H1 (cell line): ENCODE measurements at regions not wholly inside any gene's neighbourhood (a gene's known extent, or its start where the extent isn't known, plus 50 kb on each side); places are given as distances from the start of the nearest gene placed in this dataset.

Experiments
- BCL11A ChIP-seq, 2 experiments: IDR thresholded peaks; one replicate each; pipeline ENCODE4 v1.6.1; 2011; ENCODE audit warnings: low read depth in 2 of 2, low read length in 2 of 2, mild to moderate bottlenecking in 2 of 2
- CBX8 ChIP-seq: fragments of 300-800, 300-1000 bp; sonication (generic); IDR thresholded peaks from 2 replicates; pipeline ENCODE4 v1.7.1; 2016; ENCODE audit warnings: low read depth, low read length, borderline replicate concordance
- HDAC6 ChIP-seq: IDR thresholded peaks from one replicate; pipeline ENCODE4 v1.7.1; 2012; ENCODE audit warnings: low read depth, mild to moderate bottlenecking, inconsistent platforms, low read length, moderate library complexity
- MAFK ChIP-seq: IDR thresholded peaks from 2 replicates; pipeline ENCODE4 v1.6.1; 2012; ENCODE audit warnings: low read depth, mild to moderate bottlenecking, improper control_type of control experiment, low read length
- POLR2A ChIP-seq, 2 experiments: IDR thresholded peaks; 1 replicate in 1 of 2; 2 replicates in 1 of 2; pipeline ENCODE4 v1.6.1; 2011; ENCODE audit warnings: low read depth in 2 of 2, low read length in 2 of 2, mild to moderate bottlenecking in 2 of 2; ENCODE audit errors: control extremely low read depth in 1 of 2
- POLR2AphosphoS5 ChIP-seq: IDR thresholded peaks from 2 replicates; pipeline ENCODE4 v1.6.1; 2011; ENCODE audit warnings: low read depth, low read length
- SP2 ChIP-seq: IDR thresholded peaks from 2 replicates; pipeline ENCODE4 v1.6.1; 2012; ENCODE audit warnings: mild to moderate bottlenecking, low read length, inconsistent platforms

- TF ChIP-seq HDAC6 (no peak), POLR2A (IDR thresholded peaks at IDR 0.05; ENCODE audit: control extremely low read depth in 1 of 2, low read depth in 2 of 2, low read length in 2 of 2) (no peak), CBX8 (no peak), POLR2AphosphoS5 (no peak), SP2 (no peak), BCL11A (IDR thresholded peaks at IDR 0.05; ENCODE audit: low read depth in 2 of 2, low read length in 2 of 2) (no peak), MAFK (no peak)
Observed at GRCh38 chr7:4343272-4344247, 338.5 kb upstream of the FOXK1 start (continued).
